HG03066 (cell line): ENCODE measurements at regions not wholly inside any gene's neighbourhood (a gene's known extent, or its start where the extent isn't known, plus 50 kb on each side); places are given as distances from the start of the nearest gene placed in this dataset.

ENCODE experiments used
- ATAC-seq: cut with Tn5 transposase; IDR thresholded peaks from one replicate; pipeline ENCODE4 v1.9.1; 2021; ENCODE audit warnings: low read depth; ENCODE audit not compliant: unreplicated experiment

DNA sequence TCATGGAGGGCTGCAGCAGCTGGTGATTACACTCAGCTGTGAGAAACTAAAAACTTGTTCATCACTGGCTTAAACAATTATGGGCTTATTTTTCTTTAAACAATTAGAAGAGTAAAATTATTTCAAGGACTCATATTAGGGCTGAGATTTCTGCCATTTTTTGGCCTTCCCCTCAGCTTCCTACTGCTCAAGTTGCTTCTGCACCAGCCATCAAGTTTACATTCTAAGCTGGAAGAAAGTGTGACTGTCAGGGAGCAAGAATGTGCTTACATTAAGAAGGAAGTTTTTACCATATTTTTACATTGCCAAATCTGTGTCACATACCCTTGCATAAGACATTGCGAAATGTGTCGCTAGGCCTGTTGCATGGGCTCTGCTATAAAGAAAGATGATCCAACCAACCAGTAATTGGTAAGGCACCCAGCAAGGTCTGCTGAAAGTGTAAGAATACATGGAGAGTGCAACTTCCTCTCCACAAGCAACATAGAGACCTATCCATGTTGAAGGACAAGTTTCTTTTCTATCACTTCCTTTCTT is 260.3 kb upstream of the CDH10 start:
- ATAC-seq: no peak

DNA sequence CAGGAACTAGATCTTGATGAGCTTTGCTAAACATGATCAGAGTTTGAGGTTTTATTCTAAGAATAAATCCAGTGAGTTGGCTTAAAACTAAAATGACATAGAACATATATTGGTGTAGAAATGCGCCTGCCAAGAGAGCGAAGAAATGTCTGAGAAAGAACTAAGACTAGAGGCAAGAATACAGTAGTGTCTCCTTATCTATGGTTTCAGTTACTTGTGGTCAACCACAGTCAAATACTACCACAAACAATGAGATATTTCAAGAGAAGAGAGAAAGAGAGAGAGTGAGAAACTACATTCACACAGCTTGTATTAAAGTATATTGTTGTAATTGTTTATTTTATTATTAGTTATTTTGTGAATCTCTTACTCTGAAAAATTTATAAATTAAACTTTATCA is 254.4 kb upstream of the CDH10 start:
- no peak for ATAC-seq

DNA sequence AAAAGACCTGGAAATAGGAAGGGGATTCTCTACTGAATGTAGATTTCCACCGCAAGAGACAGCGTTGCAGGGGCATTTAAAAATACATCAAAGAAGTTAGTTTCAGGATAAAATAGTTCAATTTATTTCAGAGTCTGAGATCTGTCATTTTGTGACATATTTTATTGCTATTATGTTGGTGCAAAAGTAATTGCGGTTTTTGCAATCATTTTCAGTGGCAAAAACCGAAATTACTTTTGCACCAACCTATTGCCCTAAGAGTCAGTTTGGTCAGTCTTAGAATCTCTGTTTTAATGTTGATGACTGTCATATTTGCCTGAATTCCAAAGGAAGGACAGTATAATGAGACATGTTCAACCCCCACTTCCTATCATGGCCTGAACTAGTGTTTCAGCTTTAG is 219.5 kb upstream of the CDH10 start:
- no peak for ATAC-seq

GRCh38 chr5:24862117-24862516 is 217.3 kb upstream of the CDH10 start:
- ATAC-seq: no peak

DNA sequence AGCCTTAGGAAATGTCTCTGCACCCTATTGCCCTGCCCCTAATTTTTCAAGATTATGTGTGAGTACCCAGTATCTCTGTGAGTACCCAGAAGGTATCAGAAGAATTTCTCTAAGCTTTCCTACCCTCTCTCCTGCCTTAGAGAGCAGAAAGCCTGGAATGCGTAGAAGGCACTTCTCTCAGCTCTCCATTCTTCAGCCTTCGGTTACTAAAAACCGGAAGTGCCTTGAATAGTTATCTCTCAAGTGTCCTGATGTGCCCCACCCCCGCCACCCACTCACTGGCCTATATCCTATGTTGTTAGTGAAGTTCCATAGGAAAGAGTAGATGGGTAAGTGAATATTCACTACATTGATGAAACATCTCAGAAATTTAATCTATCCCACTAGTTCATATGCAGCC is 210.7 kb upstream of the CDH10 start:
- no peak for ATAC-seq

DNA sequence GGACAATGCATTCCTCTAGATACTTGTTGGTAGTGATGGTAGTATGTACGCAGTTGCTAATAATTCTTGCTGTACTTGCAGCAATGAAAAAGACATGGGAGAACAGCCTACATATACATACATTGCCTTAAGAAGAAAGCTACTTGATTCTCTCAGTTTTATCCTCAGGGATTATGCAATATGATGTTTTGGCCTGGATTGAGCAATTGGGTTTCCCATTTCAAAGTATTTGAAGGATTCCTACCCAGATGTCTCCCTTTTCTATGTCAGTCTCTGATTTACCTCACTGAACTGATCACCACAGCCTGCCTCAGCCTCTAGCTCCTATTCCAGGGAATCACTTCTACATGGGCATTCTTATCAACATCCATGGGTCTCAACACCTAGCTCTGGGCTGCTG is 210.1 kb upstream of the CDH10 start:
- no peak for ATAC-seq

DNA sequence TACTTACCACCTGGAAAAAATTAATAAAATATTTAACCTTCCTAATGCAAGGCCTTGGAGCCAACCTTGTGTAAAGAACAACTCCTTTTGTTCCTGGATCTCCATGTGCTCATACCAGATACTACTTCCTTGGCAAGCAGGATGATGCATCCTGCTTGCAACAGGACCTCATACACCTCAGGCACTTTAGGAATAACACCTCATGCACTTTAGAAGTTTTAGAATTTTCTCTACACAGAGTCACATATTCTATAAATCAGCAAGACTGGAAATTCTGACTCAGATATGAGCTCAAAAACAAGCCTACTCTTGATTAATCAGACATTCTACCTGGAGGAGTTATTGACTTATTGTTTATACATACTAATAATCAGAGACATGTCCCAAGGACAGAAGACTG is 209.6 kb upstream of the CDH10 start:
- no peak for ATAC-seq

- ATAC-seq: no peak
These were observed 206.2 kb upstream of the CDH10 start for GRCh38 chr5:24850926-24851486.

DNA sequence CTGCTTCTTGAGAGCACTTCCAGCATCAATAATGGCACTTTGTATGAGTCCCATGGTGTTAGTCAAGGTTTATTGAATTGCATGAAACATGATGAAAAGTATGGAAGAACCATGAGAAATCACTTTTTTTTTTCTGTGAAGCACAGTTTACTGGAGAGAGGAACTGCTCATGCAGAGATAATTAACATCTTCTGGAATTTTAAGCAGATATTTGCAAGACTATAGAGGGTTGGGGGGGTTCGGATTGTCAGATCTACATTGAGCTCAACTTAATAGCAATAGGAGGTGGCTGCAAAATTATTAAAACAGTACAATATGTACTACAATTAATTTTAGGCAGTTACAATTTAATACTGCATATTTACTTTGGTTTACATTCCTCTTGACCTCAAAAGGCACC is 204.4 kb upstream of the CDH10 start:
- no peak for ATAC-seq

DNA sequence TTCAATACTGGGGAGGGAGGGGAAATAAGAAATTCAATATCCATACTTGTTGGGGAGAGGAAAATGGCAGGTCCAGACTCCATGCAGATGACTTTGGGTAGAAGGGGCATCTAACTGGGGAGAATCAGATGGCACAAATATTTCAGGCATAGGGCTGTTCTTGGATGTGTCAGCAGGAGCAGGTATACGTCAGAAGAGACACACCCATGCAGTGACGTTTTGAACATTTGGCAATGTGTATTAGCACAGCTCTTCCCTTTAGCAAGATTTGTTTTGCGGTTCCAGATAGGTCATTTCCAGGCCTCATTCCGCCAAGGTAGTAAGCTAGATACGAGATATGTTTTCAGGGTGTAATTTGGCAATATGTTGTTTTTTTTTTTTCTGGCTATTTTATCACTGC is 187.2 kb upstream of the CDH10 start:
- ATAC-seq: no peak

DNA sequence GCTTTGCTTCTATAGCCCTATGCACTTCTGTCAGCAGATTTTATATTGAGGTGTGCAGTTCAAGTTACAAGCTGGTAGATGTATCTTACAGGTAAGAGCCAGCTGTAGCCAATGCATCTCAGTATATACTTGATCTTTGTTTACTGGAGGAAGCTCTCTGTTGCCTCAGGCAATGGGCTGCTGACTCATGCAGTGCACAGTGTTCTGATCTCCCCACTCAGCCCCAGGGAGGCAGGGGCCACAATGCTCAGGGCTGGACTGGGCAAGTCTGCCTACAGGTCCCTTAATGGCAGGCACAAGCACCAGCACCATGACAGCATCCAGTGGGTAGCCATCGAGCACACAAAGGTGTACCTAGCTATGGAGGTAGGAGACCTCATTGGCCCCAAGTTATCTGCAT is 178.8 kb upstream of the CDH10 start:
- ATAC-seq: no peak

- no peak for ATAC-seq
These were observed 175.1 kb upstream of the CDH10 start for GRCh38 chr5:24819841-24820240.

- ATAC-seq: no peak
These were observed 173.2 kb upstream of the CDH10 start for GRCh38 chr5:24817966-24818365.

- ATAC-seq: no peak
These were observed 171.4 kb upstream of the CDH10 start for GRCh38 chr5:24816206-24816605.

DNA sequence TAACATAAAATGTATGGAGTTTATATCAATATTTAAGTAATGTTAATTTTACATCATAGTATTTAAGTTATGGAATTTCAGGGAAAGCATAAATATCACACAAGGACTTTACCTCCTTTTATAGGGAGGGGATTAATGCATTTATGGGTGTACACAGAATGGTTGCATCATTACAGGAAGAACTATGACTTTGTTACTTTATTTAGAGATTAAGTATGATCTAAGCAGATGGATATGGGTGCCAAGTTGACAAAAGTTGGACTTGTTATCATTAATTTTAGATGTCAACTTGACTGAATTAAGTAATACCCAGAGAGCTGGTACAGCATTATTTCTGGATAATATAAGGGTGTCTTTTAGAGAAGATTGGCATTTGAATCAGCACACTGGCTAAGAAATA is 160.5 kb upstream of the CDH10 start:
- ATAC-seq: no peak

DNA sequence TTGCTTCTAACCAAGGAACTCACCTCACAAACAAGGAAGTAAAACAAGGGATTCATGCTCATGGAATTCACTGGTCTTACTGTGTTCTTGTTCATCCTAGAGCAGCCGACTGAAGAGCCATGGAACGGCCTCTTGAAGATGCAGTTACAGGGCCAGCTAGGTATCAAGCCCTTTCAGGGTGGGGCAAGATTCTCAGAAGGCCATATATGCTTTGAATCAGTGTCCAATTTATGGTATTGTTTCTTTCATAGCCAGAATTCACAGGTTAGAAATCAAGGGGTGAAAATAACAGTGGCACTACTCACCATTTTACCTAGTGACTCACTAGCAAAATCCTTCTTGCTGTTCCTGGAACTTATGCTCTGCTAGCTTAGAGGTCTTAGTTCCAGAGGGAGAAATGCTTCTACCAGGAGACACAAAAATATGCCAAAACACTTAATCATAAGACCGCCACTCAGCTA is 159.5 kb upstream of the CDH10 start:
- no peak for ATAC-seq

GRCh38 chr5:24791326-24791725 is 146.5 kb upstream of the CDH10 start:
- no peak for ATAC-seq

DNA sequence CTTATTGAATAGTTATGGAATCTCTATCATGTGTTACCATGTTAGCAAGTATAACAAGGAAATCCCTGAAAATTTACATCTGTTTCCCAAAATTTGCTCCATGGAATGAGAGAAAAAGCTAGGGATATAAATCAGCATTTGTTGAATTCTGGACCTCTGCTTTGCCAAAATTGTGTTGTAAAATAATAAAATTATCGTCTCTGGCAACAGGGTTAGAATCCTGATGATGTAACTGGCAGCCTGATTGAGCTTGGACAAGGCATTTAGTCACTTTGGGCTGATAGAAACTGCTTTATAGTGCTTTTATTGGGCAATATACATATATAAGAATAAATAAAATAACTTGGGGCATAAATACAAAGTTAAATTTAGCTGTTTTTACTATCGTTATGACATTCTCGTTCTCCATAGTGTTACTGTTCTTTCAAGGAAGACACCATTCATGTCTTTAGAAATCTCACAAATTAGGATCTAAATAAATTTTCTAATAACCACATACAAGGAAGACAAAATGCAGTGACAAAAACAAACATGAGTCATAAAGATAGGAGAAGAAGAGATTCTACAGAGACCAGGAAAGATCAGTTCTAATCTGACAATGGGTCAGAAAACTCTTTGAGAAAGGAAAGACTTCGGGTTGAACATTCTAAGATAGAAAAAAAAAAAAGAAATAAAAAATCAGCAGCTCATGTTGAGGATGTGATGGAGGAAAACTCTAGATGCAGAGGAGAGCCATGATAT is 145.0 kb upstream of the CDH10 start:
- ATAC-seq: no peak

GRCh38 chr5:24788829-24789514 is 144.2 kb upstream of the CDH10 start:
- no peak for ATAC-seq

- no peak for ATAC-seq
These were observed 141.3 kb upstream of the CDH10 start for GRCh38 chr5:24786108-24786507.

- ATAC-seq: no peak
These were observed 138.8 kb upstream of the CDH10 start for GRCh38 chr5:24783596-24783995.

GRCh38 chr5:24777392-24777791 is 132.6 kb upstream of the CDH10 start:
- ATAC-seq: no peak
